NCI-H748 (cell line): ENCODE measurements at regions not wholly inside any gene's neighbourhood (a gene's known extent, or its start where the extent isn't known, plus 50 kb on each side); places are given as distances from the start of the nearest gene placed in this dataset.
"Not testable (repeated sequence)": the region's sequence is repeated elsewhere in the genome, so short reads cannot be mapped to it uniquely, and the experiment has no call there.

Experiments used
- DNase-seq: peaks from one replicate; lab custom pipeline; 2025; ENCODE audit not compliant: unreplicated experiment; lab: John Stamatoyannopoulos, UW

- DNase-seq: peak; percentile 72
These were observed 55.1 kb downstream of the ID4 start for GRCh38 chr6:19892260-19892659.

- no peak for DNase-seq
These were observed 58.9 kb downstream of the ID4 start for GRCh38 chr6:19895866-19896692.

GRCh38 chr6:19896693-19897010 is 59.5 kb downstream of the ID4 start:
- DNase-seq: peak; percentile 32

- no peak for DNase-seq
These were observed 61.1 kb downstream of the ID4 start for GRCh38 chr6:19898141-19898740.

GRCh38 chr6:19902201-19902600 is 65.0 kb downstream of the ID4 start:
- DNase-seq: no peak

GRCh38 chr6:19904408-19904807 is 67.2 kb downstream of the ID4 start:
- DNase-seq: not testable (repeated sequence)

GRCh38 chr6:19905584-19905983 is 68.4 kb downstream of the ID4 start:
- no peak for DNase-seq

GRCh38 chr6:19906171-19906570 is 69.0 kb downstream of the ID4 start:
- DNase-seq: no peak

- DNase-seq: no peak
These were observed 74.1 kb downstream of the ID4 start for GRCh38 chr6:19911223-19911622.

- DNase-seq: no peak
These were observed 81.3 kb downstream of the ID4 start for GRCh38 chr6:19918436-19918835.

- DNase-seq: peak; percentile 20
These were observed 84.6 kb downstream of the ID4 start for GRCh38 chr6:19921786-19922185.

GRCh38 chr6:19925533-19925932 is 88.4 kb downstream of the ID4 start:
- DNase-seq: no peak

- no peak for DNase-seq
These were observed 91.3 kb downstream of the ID4 start for GRCh38 chr6:19928461-19928860.

- no peak for DNase-seq
These were observed 92.1 kb downstream of the ID4 start for GRCh38 chr6:19929312-19929711.

- no peak for DNase-seq
These were observed 97.9 kb downstream of the ID4 start for GRCh38 chr6:19934996-19935591.

- DNase-seq: not testable (repeated sequence)
These were observed 102.2 kb downstream of the ID4 start for GRCh38 chr6:19939321-19939720.

GRCh38 chr6:19939926-19940325 is 102.8 kb downstream of the ID4 start:
- DNase-seq: not testable (repeated sequence)

GRCh38 chr6:19943042-19943441 is 105.9 kb downstream of the ID4 start:
- no peak for DNase-seq

- no peak for DNase-seq
These were observed 108.7 kb downstream of the ID4 start for GRCh38 chr6:19945843-19946358.

- no peak for DNase-seq
These were observed 112.0 kb downstream of the ID4 start for GRCh38 chr6:19949155-19949554.

GRCh38 chr6:19964115-19964514 is 126.9 kb downstream of the ID4 start:
- DNase-seq: no peak

GRCh38 chr6:19968201-19968600 is 131.0 kb downstream of the ID4 start:
- DNase-seq: no peak
